NCI-H2196 treated with DMSO at 0.1 percent for 48 hours (cell line): ENCODE measurements at regions not wholly inside any gene's neighbourhood (a gene's known extent, or its start where the extent isn't known, plus 50 kb on each side); places are given as distances from the start of the nearest gene placed in this dataset.

ENCODE experiments used
- DNase-seq: peaks from one replicate; lab custom pipeline; 2025; ENCODE audit not compliant: unreplicated experiment; lab: John Stamatoyannopoulos, UW

DNA sequence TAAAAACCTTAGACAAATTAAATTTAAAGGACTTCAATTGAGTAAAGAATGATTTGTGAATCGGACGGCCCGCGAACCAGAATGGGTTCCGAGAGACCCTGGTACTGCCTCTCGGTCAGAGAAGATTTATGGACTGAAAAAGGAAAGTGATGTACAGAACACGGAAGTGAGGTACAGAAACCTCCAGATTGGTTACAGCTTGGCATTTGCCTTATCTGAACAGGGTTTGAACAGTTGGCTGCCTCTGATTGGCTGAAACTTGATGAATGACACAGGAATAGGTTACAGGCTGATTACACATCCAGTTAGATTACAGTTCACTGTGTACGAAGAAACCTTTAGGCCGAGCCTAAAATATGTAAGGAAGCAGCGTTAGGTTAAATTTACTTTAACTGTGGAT is 156.5 kb upstream of the EGFLAM start:
- no peak for DNase-seq

DNA sequence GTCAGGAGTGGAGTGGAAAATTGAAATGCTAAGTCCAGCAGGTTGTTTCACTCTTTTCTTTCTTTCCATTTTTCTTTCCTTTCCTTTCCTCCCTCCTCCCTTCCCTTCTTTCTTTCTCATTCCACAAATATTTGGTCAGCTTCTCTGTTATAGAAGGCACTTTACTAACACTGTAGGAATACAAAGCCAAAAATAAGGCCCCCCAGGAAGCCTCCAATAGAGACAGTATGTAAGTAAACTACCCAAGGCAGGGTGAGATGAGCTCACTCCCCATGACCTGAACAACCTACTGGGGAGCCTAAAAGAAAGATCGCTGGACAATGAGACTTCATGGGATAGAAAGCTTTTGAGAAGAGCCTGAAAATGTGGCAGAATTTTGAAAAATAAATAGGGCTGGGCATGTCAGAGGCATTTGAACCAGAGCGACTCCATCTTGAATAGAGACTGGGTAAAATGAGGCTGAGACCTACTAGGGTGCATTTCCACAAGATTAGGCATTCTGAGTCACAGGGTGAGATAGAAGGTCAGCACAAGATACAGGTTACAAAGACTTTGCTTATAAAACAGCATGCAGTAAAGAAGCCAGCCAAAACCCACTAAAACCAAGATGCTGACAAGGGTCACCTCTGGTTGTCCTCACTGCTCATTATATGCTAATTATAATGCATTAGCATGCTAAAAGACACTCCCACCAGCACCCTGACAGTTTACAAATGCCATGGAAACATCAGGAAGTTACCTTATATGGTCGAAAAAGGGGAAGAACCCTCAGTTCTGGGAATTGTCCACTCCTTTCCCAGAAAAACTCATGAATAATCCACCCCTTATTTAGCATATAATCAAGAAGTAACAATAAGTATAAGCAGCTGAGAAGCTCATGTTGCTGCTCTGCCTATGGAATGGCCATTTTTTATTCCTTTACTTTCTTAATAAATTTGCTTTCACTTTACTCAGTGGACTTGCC is 158.9 kb upstream of the EGFLAM start:
- DNase-seq = no peak

DNA sequence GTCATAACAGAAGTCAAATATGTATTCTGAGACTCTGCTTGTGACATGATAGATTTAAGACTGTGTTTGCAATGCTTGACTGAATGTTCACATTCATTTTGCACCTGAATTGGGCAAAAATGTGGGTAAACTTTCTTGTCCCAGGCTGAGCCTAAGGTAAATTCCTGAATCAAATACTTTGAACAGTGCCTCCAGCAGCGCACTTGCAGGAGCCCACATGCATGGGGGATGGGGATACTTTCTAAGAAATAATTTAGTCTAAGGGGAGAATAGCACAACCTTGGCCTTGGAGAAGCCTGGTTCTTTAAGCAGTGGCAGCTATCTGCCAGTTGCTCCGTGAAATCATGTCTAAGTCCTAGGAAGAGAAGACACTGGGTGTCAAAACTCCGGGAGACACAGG is 163.5 kb upstream of the EGFLAM start:
- no peak for DNase-seq

DNA sequence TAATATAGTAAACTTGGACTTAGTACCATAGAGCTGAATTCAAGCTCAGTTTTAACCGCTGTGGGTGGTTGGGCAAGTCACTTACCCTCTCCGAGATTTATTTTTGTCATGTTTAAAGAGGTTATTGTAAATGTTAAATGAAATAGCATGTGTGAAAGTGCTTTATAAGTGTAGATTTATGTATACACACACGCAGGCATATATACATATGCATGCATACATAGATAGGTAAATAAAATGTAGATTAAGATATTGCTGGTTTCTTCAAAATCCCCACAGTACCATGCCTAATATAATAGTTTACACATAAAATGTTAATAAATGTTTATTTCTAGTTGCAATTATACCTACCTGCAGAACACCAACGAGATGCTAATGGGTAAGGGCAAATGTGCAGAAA is 164.5 kb upstream of the EGFLAM start:
- no peak for DNase-seq

DNA sequence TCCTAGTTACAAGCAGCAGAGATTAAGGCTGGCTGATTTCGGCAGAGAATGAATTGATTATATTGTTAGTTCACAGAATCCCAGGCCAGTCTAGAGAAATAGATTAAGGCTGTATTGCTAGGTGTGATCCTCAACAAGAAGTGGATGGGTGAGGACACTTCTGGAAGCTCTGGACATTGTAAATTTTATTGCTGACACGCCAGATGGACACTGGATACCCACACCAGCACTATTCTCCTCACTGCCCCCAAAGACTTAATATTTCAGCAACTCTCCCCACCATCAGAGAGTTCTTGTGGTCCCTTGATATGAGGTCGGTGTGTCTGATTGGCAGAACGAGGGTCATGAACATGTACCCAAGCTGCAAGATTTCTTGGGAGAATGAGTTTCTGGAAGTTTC is 171.6 kb upstream of the EGFLAM start:
- no peak for DNase-seq

DNA sequence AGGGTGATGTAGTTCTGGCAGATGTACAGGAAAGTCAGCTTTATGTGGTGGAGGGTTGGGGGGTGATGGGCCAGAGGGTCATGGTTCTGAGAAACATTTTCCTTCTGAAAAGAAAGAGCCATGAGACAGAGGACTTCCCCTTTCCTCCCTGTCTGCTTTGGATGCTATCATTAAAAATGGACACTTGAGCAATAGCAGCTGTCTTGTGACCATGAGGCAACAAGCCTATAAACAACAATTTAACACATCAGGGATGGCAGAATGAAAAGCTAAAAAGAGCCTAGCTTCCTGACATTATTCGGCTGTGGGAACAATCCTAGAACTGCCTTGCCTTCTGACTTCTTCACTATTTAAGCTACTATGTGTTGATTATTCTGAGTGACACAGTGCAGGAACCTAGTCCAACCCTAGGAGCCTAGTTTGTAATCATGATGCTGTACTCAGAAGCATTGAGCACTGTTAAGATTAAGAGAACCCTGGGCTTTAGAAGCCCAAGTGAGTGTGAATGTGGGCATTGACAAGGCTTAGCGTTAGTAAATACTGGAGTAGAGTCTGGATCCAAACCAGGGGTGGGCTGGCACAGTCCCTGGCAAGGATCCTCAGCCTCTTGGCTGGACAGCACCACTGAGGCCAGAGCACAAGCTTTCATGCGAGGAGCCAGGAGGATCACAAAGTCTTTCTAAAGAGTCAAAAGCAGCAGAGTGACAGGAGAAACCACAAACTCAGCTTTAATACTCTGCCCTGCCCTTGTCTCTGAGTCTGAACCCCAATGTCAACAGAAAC is 178.5 kb upstream of the EGFLAM start:
- no peak for DNase-seq

DNA sequence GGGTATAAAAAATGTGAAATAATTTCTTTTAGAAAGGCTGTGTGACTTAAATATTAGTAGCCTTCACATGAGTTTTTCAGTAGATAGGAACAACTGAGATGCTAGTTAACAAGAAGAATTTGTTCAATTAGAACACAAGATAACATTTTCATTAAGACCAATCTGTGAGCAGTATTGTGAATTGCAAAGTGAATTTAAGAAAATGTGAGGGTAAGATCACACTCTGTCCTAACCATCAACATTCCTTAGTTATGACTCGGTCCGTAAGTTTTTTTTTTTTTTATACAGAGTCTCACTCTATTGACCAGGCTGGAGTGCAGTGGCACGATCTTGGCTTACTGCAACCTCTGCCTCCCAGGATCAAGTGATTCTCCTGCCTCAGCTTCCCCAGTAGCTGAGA is 180.2 kb upstream of the EGFLAM start:
- no peak for DNase-seq

DNA sequence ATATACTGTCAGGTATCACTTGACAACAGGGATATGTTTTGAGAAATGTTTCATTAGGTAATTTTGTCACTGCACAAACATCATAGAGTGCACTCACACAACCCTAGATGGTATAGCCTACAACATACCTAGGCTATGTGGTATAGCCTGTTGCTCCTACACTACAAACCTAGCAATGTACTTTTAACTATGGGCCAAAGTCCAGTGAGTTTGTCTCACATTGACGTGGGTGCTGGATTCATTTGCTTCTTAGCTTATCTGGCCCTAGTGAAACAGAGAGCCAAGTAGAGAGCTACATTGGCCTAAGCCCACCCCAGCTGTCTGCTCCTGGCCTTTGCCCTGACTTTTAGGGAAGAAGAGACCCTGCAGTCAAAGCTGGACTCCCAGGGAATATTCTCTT is 180.7 kb upstream of the EGFLAM start:
- no peak for DNase-seq

DNA sequence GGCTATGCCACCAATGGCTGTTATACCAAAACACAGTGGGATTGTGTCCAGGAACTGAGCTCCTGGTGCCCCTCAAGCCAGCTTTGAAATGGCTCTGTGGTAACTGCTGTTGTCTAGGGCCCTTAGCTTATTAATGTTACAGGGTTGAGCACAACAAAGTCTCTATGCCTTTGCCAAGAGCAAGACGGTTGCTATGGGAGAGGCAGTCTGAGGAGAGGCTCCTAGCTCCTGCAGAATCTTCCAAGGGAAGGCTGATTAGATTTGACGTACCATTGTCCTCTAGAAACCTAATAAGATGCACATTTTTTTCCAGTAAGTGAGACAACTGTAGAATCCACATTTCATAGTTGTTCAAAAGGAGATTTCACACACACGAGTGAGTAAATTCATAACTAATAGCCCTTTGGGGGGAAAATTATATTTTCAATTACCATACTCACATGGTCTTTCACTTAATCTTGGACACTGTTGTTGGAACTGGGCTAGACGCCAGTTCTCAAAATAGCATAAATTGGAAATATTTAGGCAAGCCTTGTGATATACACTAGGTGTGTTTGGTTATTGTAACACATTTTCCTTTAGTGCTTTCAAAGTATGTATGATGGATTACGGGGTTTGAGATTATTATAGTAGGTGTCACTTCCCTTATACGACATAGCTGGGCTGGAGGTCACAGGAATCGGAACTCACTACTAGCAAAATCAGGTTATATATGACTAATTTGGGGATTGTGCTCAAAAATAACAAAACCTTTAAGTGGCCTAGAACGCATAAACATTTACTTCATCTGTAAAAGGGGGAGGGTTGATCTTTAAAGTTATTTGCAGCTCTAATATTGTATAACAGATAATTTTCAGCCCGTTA is 186.3 kb upstream of the EGFLAM start:
- DNase-seq = no peak

DNA sequence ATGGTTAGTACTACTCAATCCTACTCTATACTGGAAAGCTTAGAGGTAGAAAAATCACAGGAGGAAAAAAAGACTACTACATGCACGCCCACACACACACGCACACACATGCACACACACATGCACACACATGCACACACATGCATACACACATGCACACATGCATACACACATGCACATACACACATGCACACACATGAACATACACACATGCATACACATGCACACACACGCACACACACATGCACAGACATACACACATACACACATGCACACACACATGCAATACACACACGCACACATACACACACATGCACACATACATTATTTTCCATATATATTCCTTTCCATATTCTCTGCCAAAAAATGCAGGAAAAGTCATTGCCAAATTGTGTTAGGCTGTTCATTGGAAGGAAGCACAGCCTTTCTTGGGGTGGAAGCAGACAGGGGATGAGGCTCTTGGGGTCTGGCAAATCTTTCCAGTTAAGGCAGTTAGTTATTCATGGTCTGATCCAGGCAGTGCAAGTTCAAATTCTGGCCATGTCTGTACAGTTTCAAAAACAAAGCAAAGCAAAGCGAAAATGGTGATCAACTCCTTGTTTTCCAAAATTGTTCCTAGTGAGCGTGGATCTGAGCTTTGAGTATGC is 187.9 kb upstream of the EGFLAM start:
- DNase-seq = no peak

DNA sequence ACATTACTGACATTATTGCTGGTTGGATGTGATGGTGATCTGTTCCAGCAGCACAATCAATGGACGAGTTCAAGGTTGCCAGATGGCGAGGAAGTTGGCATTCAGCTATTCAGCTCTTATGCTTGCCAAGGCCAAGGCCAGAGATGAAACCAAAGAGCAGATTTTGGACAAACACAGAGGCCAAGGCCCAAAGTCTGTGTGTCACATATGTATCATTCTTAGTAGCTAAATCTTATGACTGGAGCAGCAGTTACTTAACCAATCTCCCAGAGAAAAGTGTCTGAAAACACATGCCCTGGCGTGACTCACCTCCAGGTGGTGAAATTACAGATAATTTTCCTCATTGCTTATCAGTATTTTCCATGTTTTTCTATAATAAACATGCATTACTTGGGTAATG is 189.0 kb upstream of the EGFLAM start:
- no peak for DNase-seq

DNA sequence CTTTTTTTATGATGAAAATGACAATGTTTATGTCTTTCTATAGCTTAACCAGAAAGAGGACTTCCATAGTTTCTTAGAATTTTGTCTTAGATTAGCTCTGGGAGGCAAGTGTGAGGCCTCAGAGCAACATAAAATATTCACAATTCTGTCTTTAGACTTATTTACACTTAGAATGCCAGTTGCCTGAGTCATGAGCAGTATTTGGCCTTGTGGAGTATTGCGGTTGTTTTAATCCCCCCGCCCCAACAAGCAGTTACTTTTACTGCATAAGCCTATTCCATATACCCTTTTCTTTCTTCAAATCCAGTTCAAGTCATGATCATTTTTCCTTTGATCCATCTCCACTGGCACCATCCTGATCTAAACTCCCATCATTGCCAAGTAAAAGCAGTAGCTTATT is 198.0 kb upstream of the EGFLAM start:
- DNase-seq = no peak

DNA sequence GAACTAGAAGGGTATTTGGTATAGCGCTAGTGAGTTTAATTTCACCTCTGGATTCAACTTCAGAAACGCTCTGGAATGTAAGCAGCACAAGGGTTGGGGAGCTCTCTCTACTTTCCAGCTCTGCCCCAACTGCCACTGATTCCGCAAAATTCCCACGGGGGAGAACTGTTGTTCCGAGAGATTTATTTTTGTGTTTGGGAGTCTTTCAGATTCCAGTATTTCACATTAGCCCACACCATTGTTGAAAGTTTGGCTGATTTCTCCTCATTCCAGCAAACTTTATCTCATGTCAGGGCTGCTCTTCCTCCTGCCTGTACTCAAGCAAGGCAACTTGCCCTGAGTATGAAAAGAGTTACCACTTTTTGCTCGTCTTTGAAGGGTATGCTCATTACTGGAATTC is 198.5 kb upstream of the EGFLAM start:
- no peak for DNase-seq

DNA sequence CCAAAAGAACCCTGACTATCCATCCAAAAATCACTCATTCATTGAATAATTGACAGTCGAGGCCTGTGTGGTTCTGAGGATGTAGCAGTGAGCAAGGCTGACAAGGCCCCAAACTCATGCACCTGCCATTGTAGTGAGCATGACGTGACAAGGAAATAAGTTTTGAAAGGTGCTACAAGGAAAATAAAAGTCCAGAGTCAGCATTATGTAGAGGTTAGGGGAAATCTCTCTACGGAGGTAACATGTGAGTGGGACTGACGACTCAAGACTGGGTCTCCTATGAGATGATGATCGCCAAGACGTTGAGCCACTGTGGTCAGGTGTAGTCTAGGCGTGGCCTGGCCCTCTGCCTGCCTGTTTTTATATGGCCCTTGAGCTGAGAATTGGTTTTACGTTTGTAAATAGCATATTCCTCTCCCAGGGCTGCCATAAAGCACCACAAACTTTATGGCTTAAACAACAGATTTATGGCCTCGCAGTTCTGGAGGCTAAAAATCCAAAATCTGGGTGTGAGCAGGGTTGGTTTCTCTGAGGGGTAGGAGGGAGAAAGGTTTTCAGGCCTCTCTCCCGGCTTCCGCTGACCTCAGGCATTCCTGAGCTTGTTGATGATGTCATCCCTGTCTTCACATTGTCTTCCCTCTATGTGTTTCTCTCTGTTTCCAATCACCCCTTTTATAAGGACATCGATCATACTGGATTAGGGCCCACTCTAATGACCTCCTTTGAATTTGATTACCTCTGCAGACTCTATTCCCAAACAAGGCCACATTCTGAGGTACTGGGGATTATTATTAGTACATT is 206.4 kb upstream of the EGFLAM start:
- DNase-seq = no peak

DNA sequence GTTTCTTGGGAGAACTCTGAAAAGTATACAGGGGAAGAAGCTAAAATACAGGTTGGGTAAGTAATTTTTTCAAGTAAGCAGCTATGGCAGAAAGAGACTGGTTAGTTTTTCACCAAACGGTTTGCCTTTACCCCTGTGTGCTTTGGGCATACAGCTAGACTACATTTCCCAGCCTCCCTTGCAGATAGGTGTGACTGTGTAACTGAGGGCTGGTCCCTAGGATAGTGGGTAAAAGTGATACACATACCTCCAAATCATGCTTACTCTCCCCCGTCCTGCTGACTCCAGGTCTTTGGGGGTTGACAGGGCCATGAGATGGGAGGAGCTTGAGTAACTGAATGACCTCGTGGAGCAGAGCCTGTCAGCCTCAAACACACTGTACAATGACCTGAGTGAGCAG is 208.6 kb upstream of the GDNF start:
- DNase-seq = no peak

DNA sequence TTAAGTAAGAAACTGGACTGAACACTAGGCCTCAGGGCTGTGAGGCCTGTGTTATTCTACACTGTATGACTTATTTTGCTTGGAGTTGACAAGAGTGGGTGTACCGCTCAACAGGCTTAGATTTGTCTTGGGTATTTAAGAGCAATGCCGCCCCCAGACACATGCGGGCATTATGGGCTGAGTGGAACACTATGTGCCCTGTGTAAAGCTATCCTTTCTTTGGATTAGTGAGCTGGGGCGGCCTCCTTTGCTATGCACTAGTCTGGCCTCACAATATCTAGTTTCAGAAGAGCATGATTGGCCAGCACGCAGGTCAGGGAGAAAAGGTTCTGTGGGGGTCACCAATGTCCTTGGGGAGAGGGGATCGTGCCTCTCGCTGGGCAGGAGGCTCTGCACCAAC is 206.3 kb upstream of the GDNF start:
- DNase-seq = no peak

DNA sequence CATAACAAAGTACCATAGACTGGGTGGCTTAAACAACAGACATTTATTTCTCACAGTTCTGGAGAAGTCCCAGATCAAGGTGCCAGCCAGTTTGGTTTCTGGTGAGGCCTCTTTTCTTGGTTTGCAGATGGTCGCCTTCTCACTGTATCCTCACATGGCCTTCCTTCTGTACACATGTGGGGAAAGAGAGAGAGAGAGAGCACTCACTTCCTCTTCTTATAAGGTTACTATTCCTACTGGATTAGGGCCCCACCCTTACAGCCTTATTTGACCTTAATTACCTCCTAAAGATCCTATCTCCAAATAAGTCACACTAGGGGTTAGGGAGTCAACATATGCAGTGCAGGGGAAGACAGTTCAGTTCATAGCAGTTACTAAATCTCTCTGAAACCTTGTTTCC is 205.6 kb upstream of the GDNF start:
- no peak for DNase-seq

DNA sequence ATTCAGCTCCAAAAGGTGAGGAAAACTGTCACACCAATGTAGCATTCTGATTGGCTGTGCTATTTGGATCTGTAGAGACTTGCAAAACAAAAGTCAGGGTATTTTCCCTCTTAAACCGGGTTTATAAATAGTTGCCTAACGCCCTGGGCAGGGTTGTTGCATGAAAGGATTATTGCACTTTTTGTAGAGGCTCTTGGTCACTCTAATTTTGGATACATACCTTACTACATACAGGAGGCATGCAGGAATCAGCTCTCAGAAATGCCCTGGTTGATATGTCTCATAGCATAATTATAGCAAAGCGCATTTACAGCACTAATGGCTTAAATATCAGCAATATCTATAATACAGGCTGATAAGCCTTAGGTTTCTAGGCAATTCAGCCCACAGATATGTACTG is 200.0 kb upstream of the GDNF start:
- no peak for DNase-seq

DNA sequence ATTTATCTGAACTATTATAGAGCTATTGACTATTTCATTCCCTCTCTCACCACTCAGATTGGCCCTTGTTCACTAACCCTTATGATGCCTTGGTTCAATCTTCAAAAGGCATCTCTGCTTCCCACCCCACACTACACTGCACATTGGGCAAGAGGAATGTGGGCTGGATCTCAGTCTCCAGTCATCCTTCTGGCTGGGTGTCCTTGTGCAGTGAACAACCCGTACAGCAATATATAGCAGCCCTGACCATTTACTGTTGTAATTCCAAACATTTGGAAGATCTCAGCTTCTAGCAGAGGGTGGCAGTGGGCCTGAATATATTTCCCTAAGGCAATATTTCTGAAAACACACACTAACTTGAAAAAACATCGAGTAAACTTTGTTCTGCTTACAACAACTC is 199.2 kb upstream of the GDNF start:
- DNase-seq = no peak

DNA sequence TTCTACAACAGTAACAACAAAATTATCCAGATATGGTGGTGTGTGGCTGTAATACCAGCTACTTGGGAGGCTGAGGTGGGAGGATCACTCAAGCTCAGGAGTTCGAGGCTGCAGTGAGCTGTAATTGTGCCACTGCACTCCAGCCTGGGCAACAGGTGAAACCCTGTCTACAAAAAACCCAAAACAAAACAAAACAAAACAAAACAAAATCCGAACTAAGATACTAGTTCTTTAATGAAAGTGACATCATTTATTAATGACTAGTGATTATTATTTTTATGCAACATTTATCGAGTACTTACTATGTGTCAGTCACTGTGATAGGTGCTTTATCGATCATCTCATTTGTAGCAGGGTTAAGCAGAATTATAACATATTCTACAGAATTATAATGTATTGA is 196.9 kb upstream of the GDNF start:
- DNase-seq = no peak
